Forelimb muscle (tissue), 1 donor: ENCODE measurements at regions not wholly inside any gene's neighbourhood (a gene's known extent, or its start where the extent isn't known, plus 50 kb on each side); places are given as distances from the start of the nearest gene placed in this dataset.

Experiments used
- DNase-seq: peaks from one replicate; pipeline ENCODE4 v3.0.0-alpha.2; 2013; ENCODE audit warnings: low read depth

GRCh38 chr15:97482521-97482920, 478.0 kb upstream of the ARRDC4 start:
- DNase-seq = no peak

DNA sequence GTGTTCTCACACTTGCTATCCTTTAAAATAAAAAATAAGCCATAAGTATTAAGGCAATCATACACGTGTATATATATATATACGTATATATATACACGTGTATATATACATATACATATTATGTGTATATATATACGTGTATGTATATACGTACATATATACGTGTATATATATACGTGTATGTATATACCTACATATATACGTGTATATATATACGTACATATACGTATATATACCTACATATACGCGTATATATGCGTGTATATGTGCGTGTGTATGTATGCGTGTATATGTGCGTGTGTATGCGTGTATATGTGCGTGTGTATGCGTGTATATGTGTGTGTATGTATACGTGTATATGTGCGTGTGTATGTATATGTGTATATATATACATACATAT, 477.3 kb upstream of the ARRDC4 start:
- DNase-seq = no peak

GRCh38 chr15:97490429-97490828, 470.1 kb upstream of the ARRDC4 start:
- DNase-seq = no peak

DNA sequence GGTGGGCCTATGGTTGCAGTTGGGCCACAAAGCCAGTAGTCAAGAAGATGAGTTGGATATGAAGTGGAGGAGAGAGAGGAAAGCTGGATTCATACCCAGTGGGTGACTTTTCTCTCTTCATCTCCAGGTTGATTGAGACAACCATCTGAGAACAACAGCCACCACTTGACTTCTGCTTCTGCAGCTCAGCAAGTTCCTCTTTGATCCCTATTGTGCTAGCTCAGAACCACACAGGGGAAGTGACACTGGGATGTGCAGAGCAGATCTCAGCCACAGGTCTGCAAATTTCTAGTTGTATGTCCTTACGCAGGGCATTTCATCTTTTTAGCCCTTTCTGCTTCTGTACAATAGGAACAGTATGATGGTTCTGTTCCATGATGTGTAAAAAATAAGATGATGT, 459.2 kb upstream of the ARRDC4 start:
- DNase-seq = no peak

- DNase-seq = no peak
Measured at GRCh38 chr15:97502038-97502437, 458.5 kb upstream of the ARRDC4 start.

- no peak for DNase-seq
Measured at GRCh38 chr15:97504031-97504792, 456.3 kb upstream of the ARRDC4 start.

GRCh38 chr15:97517737-97518136, 442.8 kb upstream of the ARRDC4 start:
- no peak for DNase-seq

- DNase-seq = no peak
Measured at GRCh38 chr15:97520689-97521088, 439.8 kb upstream of the ARRDC4 start.

DNA sequence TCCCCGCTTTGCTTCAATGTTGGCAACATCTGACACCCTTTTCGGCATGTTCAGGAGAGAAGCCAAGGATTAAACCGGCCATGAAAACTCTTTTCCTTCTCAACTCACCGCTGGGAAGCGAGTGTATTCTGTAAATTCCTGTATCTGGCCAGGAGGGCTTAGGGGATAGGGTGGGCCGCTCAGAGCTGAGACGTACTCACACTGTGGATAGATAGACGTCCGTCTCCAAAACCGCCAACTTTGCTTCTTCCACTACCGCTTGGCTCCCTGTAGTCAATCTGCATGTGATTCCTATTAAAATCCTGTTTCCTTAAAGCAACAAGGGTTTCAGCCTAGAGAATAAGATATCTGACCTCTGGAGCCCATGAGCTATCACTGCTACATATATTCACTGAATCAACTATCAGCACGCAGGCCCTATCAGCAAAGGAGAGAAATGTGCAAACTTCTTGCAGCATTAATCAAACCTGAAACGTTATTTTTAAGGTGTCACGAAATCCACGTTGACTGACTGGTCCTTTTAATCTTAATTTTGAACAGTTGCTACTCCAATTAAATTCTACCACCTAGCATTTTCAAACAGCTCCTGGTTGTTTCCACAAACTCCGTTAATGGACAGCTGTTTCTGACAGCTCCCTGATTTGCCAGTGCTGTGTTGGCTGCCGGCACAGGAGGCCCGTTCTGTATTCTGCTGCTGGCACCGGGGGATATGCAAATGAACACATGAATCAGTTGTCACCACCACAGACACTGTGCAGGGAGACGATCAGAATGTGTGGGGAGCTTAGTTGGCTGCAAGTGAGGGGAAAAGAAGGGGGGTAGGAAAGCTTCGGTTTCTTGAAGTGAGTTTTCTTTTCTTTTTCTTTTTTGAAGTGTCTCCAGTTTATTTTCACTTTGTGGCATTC, 438.9 kb upstream of the ARRDC4 start:
- DNase-seq = no peak

GRCh38 chr15:97522347-97522746, 438.2 kb upstream of the ARRDC4 start:
- no peak for DNase-seq

DNA sequence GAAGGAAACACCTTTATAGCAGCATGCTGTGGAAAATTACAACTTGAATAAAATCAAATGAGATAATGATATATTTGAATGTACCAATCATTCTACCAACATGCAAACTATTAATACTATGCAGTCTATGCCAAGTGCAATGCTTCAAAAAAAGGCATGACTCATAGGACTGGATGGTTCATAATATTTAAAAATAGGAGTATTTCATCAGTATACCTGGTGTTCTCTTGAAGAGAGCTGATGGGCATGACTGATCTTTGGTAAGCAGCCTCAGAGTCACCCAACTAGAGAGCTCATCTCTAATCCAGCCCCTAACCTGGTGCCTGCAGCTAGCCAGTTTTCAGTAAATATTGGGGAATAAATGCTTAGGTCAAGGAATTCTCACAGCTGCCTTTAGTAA, 434.7 kb upstream of the ARRDC4 start:
- DNase-seq = no peak

DNA sequence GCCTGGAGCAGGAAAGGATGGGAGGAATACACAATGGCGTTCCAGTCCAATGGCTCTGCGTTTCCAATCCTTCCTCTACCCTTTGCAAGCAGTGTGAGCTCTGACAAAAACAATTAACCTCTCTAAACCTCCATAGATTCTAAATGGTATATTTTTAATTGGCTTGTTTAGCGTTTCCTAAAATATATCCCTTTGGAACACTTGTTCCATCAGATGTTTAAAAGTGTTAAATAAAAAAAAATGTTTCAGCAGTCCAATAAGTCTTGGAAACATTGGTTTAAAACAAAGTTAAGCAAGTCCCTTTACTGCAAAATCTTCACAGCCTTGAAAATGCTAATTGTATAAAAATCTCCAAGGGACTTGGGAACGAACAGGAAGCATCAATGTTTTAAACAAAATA, 432.3 kb upstream of the ARRDC4 start:
- DNase-seq = no peak

- no peak for DNase-seq
Measured at GRCh38 chr15:97545799-97546198, 414.7 kb upstream of the ARRDC4 start.

GRCh38 chr15:97547381-97547780, 413.1 kb upstream of the ARRDC4 start:
- no peak for DNase-seq

GRCh38 chr15:97561529-97561928, 399.0 kb upstream of the ARRDC4 start:
- DNase-seq = no peak

DNA sequence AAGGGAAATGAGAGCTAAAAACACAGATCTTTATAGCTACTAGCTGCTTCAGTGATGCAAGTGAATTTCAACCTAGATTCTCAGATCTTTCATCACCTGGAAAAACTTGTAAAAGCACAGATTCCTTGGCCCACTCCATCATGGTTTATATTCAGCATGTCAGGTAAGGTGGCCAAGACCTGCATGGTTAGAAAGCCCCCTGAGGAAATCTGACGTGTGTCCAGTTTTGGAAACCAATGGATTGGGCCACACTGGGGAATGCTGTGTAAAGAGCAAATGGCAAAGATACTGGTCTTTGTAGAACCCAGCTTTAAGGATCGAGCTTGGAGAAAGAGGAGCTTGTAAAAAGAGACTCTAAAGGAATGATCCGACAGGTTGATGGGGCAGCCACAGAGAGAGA, 397.0 kb upstream of the ARRDC4 start:
- DNase-seq = no peak

DNA sequence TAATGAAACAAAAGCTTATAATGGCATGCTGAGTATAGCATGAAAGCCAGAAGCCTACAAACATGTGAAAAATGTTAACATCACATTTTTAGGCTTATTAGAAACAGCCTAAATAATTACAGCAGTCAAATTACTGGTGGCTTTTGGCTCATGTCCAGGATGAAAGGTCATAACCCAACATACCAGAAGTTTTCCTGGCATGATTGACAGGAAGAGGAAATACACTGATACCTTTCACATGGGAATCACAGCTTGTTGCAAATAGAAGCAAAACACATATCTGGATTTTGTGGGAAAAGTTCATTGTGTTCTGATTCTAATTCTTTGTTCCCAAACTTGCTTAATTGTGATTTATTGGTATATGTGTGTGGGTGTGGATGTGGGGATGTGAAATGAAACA, 393.5 kb upstream of the ARRDC4 start:
- DNase-seq = no peak

- no peak for DNase-seq
Measured at GRCh38 chr15:97567411-97567810, 393.1 kb upstream of the ARRDC4 start.

DNA sequence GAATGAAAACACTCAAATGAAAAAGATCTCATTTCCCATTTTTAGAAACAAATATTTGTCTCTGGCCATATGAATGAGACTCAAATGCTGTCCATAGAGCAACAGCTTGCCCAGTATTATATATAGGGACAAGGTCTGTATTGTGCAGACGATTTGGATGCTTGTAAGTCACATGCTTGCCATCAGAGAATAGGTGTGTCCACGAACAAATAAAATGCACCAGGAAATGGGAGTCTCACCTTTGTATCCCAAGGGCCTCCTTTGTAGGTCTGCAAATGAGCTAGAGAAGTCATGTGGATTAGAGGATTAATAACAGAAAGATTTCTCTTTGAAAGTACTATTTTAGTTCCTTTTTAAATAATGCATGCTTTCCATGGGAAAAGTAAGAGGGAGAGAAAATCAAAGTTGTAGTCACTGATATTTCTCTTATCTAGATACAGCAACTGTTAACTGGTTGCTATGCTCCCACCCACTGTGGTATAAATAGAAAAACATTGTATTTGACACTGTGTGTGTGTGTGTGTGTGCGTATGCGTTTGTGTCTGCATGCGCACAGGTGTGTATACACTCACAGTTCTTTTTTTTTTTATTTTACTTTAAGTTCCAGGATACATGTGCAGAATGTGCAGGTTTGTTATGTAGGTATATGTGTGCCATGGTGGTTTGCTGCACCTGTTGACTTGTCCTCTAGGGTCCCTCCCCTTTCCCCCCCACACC, 383.4 kb upstream of the ARRDC4 start:
- DNase-seq = no peak

GRCh38 chr15:97585408-97585807, 375.1 kb upstream of the ARRDC4 start:
- no peak for DNase-seq

- DNase-seq = no peak
Measured at GRCh38 chr15:97592778-97593177, 367.7 kb upstream of the ARRDC4 start.

DNA sequence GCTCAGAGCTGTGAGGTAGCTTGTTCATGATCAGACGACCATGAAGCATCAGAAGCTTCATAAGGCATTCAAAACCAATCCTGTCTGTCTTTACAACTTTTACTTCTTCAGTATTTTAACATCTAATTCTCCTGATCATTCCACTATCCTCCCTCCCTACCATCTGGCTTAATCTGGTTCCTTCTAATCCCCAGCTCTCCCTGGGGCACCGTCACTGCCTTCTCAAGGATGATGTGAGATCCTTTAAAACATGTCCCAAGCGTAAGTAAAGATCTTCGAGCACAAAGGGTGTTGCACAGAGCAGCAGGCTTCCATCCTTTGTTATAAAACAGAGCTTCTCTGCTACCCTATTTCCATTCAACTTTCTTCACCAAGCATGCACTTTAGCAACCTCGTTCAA, 362.7 kb upstream of the ARRDC4 start:
- no peak for DNase-seq
